Stimulated activated effector memory CD8-positive, alpha-beta T cell treated with anti-CD3 and anti-CD28 coated beads, Interleukin-12 subunit alpha, Interleukin-12 subunit beta, amount 100 ng/mL, for 72 hours (primary cell): ENCODE measurements at regions not wholly inside any gene's neighbourhood (a gene's known extent, or its start where the extent isn't known, plus 50 kb on each side); places are given as distances from the start of the nearest gene placed in this dataset.
A peak's percentile ranks its signal among the peaks of the same experiment; 100 is the strongest.
"Not testable (repeated sequence)": the region's sequence is repeated elsewhere in the genome, so short reads cannot be mapped to it uniquely, and the experiment has no call there.

Experiments used
- ATAC-seq: fragments of 150-1000 bp; cut with Tn5 transposase; 2 replicates; pipeline ENCODE4 v1.10.0; 2021
- DNase-seq, 2 donors: peaks; one replicate each; pipeline ENCODE4 v3.0.0; 2021 to 2022; ENCODE audit warnings: low spot score in 2 of 2
- H3K27ac Mint-ChIP-seq: one replicate; pipeline ENCODE4 v1.8.0; 2022; ENCODE audit warnings: mild to moderate bottlenecking, mixed read lengths
- H3K36me3 Mint-ChIP-seq: one replicate; pipeline ENCODE4 v1.8.0; 2022; ENCODE audit warnings: mild to moderate bottlenecking, mixed read lengths
- H3K4me1 Mint-ChIP-seq: one replicate; pipeline ENCODE4 v1.8.0; 2022; ENCODE audit warnings: mixed read lengths
- H3K4me3 Mint-ChIP-seq: one replicate; pipeline ENCODE4 v1.8.0; 2022; ENCODE audit warnings: mild to moderate bottlenecking, mixed read lengths
- H3K9me3 Mint-ChIP-seq: one replicate; pipeline ENCODE4 v1.8.0; 2022; ENCODE audit warnings: mixed read lengths

DNA sequence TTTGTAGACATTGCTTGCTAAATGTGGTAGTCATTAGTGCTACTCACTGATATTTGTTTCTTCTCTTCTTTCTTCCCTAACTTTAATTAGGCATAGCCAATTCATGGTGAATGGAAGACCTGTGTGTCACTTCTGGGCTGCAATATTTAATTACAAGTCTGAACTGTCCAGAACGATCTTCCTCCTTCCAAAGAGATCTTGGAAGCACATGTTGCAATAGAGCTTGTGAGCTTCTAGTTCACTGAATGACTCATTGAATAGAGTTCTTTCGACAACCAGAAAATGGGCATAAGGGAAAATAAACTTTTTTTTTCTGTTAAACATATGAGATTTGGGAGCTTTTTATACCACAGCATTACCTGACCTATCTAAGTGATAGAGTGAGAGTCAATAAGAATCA, 1264.6 kb downstream of the PCDH9 start:
- ATAC-seq (no peak), DNase-seq (no peak)
- Mint-ChIP-seq H3K4me1 (no peaks in the 10 kb centered on the region), H3K27ac (no peak overlapping the region), H3K9me3 (peaks cover 9% of the 10 kb centered on the region), H3K36me3 (no peaks in the 10 kb centered on the region), H3K4me3 (no peak overlapping the region)

DNA sequence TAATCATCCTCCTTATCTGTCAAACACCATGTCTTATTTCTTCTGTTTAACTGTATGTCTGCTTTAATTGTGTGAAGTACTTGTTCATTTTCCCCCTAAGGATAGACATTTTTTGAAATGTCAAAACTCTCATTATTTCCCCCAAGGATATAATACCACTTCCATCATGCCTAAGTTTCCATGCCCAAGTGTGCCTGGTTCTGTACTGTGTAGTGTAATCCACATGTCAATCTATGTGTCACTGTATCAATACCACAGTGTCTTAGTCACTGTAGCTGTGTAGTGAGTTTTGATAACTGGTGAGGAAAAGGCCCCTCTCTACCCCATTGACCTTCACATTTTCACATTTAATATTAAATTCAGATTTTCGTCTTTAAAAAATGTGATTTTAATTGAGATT, 1265.5 kb downstream of the PCDH9 start:
- H3K9me3 Mint-ChIP-seq, result peaks cover 9% of the 10 kb centered on the region
- H3K36me3 Mint-ChIP-seq, result no peaks in the 10 kb centered on the region
- ATAC-seq, result no peak
- DNase-seq, result no peak
- H3K4me3 Mint-ChIP-seq, result no peak overlapping the region
- no peaks in the 10 kb centered on the region for H3K4me1 Mint-ChIP-seq
- H3K27ac Mint-ChIP-seq, result no peak overlapping the region

DNA sequence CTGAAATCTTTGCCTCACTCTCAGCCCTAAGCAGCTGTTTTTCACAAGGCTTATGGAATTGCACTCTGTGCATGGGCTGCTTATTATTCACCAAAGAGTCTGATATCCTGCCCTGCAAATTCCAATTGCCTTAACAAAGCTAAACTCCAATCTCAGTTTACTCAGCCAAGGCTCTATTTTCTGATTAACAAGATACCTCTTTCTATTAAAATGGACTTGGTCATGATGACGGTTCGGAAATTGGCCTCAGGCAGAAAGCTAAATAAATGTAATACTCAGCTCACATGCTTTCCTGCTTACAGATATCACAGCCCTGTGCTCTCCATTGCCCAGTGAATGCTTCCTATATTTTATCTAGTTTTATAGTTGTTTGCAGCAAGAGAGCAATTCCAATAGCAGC, 1270.8 kb downstream of the PCDH9 start:
- no peaks in the 10 kb centered on the region for H3K36me3 Mint-ChIP-seq
- no peaks in the 10 kb centered on the region for H3K4me1 Mint-ChIP-seq
- no peak overlapping the region for H3K4me3 Mint-ChIP-seq
- no peak overlapping the region for H3K27ac Mint-ChIP-seq
- DNase-seq (no peak), ATAC-seq (no peak)
- peaks cover 17% of the 10 kb centered on the region for H3K9me3 Mint-ChIP-seq

DNA sequence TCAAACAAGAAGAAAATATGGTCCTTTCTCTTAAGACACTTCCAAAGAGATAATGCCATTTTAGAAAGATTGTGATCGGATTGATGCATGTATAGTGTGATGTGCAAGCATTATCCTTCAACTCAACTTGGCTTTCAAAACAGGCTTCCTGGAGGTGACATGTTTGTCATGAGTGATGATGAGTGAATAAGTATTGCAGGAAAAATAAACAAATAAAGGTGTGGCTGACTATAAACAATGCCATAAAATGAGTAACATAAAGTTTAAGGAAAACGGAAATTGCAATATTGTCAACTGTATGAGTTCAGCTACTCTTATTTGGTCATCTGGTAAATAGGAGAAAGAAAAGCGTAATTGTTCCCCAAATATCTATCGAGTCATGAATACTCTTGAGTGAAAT, 1283.7 kb downstream of the PCDH9 start:
- no peaks in the 10 kb centered on the region for H3K36me3 Mint-ChIP-seq
- no peaks in the 10 kb centered on the region for H3K9me3 Mint-ChIP-seq
- DNase-seq (no peak), ATAC-seq (no peak)
- H3K27ac Mint-ChIP-seq, result no peak overlapping the region
- no peak overlapping the region for H3K4me3 Mint-ChIP-seq
- H3K4me1 Mint-ChIP-seq, result no peaks in the 10 kb centered on the region

DNA sequence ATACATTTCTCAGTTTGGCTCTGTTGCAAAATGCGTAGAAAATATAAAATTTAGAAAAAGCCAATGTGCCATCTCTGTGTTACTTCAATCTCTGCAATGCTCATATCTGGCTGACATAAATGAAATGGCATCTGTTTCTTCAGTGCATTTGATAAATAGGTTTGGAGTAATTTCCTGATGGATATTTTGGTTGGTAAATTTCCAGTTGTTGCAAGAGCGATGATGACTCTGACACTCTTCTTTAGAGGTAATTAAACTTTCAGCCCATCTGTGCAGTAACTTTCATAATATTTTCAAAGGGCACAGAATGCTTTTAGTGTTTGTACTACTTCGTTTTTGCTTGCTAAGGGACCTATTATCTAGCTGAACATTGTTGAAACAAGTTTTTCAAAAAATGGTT, 1286.4 kb downstream of the PCDH9 start:
- Mint-ChIP-seq H3K9me3 (no peaks in the 10 kb centered on the region), H3K4me1 (no peaks in the 10 kb centered on the region), H3K4me3 (no peak overlapping the region), H3K27ac (no peak overlapping the region), H3K36me3 (no peaks in the 10 kb centered on the region)
- ATAC-seq, result no peak
- no peak for DNase-seq

DNA sequence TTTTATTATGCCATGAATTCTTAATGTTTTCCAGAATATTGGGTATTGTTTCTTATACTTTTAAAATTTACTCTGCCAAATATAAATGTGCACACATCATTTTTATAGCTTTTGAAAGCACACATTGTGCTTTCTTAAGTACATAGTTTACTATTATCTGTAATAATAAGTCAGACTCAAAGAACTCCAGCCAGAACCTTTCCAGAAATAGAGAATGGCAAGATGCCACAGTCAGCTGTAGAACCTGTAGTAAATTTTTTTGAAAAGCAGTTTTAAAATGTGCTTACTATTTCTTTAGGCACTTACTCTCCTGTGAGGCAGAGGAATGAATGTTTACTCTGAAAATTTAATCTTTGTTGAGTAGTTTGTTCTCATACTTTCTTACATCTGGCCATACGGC, 1287.1 kb downstream of the PCDH9 start:
- H3K9me3 Mint-ChIP-seq, result peaks cover under 1% of the 10 kb centered on the region
- H3K36me3 Mint-ChIP-seq, result no peaks in the 10 kb centered on the region
- no peaks in the 10 kb centered on the region for H3K4me1 Mint-ChIP-seq
- no peak overlapping the region for H3K4me3 Mint-ChIP-seq
- DNase-seq (no peak), ATAC-seq (no peak)
- H3K27ac Mint-ChIP-seq, result no peak overlapping the region

DNA sequence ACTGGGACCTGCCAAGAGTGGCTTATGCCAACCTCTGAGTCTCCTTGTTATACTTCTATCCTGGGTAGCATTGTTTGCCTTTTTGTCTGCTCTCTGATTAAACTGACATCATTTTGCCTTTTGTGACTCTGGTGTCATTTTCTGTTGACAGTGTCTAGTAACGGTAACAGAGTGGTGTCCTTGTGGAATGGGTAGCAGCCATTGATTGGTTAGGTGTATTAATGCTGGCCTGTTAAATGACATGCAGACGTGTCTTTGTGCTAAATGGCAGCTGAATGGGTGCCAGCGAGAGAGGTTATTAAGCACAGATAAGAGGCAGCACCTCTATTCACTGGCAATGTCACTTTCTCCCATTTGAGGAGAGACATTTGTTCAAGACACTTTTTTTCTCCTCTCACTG, 1289.4 kb downstream of the PCDH9 start:
- DNase-seq (no peak), ATAC-seq (no peak)
- Mint-ChIP-seq H3K4me1 (no peaks in the 10 kb centered on the region), H3K36me3 (no peaks in the 10 kb centered on the region), H3K4me3 (no peak overlapping the region), H3K27ac (no peak overlapping the region), H3K9me3 (peaks cover 4% of the 10 kb centered on the region)

DNA sequence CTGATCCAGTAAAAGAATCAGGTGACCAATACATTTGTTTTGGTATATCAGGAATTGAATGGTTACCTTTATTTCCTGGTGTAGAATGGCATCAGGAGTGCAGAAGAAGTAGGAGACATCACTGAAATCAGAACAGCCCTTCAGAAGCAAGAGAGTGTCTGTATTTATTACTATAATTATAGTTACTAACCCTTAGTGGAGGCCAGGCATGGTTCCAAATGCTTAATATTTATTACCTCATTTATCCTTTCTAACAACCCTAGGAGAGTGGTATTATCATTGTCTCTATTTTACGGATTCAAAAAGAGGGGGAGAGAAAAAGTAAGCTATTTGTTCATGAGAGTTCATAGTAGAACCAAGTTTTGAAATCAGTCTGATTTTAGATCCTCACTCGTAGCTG, 1292.9 kb downstream of the PCDH9 start:
- no peak for DNase-seq
- H3K4me3 Mint-ChIP-seq, result no peak overlapping the region
- H3K4me1 Mint-ChIP-seq, result no peaks in the 10 kb centered on the region
- H3K9me3 Mint-ChIP-seq, result peaks cover 6% of the 10 kb centered on the region
- no peak for ATAC-seq
- no peaks in the 10 kb centered on the region for H3K36me3 Mint-ChIP-seq
- no peak overlapping the region for H3K27ac Mint-ChIP-seq

DNA sequence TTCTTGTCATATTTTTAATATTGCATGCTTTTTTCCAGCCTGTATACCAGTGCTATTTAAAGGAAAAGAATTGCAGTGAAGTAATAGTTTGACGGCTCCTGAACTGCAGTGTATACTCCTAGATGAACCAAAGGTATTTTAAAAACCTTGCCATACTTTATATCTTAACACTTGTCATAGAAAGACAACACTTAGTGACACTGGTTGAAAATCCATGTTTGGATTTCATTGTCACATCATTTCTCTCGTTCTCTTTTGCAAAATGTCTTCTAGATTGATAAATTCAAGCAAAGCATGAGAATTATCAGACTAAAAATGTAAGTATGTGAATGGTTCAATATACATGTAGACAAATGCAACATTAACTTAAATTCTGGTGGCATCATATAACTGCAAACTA, 1293.9 kb downstream of the PCDH9 start:
- DNase-seq (no peak), ATAC-seq (no peak)
- Mint-ChIP-seq H3K4me3 (no peak overlapping the region), H3K9me3 (peaks cover 6% of the 10 kb centered on the region), H3K27ac (no peak overlapping the region), H3K36me3 (no peaks in the 10 kb centered on the region), H3K4me1 (no peaks in the 10 kb centered on the region)

DNA sequence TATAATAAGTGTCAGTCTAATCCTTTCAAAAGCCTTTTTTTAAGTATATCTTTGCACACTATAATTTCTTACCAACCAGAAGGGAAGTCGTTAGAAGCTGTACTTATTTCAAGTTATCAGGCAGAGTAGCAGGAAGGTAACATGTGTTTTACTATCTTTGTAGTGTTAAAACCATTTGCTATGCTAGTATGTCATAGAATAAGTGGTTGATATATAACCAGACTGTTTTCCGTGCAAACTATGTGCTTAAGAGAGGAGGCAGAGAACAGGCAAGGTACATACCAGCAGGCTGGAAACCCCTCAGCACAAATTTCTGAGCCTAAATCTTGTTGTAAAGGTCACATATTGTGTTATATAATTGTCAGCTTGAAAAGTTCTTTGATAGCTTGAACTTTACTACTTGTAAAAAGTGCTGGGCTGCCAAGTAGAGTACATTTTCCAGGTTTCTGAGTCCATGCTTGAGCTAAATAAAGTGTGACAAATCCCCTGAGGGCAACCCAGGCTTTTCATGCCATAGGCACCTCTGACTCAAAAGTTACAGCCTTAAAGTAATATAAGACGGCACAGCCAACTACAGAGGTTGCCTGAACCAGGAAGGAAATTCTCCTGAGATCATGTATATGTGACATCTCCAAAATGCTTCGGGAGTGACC, 1297.4 kb downstream of the PCDH9 start:
- ATAC-seq, result no peak

DNA sequence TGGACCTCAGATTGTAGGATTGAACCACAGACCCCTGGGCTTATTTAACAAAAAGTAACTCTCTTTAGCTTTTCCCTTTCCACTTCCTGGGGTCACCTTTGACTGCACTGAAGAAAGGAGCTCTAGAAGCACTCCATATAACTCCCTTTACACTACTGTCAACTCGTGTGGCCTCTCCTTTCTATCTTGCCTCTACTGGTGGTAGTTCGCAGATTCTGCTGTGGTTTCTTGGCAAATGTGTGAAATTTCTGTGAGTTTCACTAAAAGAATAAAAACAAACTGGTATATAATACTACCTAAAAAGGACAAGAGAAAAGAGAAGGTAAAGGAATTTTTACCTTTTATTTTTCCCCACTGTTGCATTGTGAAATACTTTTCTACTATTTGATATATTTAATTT, 1298.1 kb downstream of the PCDH9 start:
- H3K4me3 Mint-ChIP-seq, result no peak overlapping the region
- no peak for ATAC-seq
- H3K36me3 Mint-ChIP-seq, result no peaks in the 10 kb centered on the region
- no peak for DNase-seq
- H3K9me3 Mint-ChIP-seq, result peaks cover 11% of the 10 kb centered on the region
- H3K27ac Mint-ChIP-seq, result no peak overlapping the region
- no peaks in the 10 kb centered on the region for H3K4me1 Mint-ChIP-seq

More for the DNA sequence above, 1297.4 kb downstream of the PCDH9 start:
- Mint-ChIP-seq H3K36me3 (no peaks in the 10 kb centered on the region), H3K4me1 (no peaks in the 10 kb centered on the region), H3K27ac (no peak overlapping the region), H3K4me3 (no peak overlapping the region), H3K9me3 (peaks cover 10% of the 10 kb centered on the region)
- DNase-seq, result no peak

DNA sequence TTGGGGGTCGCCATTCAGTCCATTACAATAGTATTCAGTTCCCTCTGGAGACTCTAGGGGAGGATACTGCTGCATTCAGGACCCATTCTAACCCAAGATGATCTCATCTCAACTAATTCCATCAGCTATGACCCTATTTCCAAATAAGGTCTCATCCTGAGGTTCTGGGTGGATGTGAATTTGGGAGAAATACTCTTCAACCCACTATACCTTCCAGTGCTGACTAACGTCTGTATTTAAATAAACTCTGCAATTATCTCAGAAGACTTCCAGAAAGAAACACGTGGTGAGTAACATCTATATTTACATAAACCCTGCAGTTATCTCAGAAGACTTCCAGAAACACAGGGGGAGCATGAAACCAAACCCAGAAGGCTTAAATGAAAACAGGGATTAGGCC, 1300.7 kb downstream of the PCDH9 start:
- H3K9me3 Mint-ChIP-seq, result peaks cover 11% of the 10 kb centered on the region
- H3K4me3 Mint-ChIP-seq, result no peak overlapping the region
- DNase-seq, result no peak
- no peaks in the 10 kb centered on the region for H3K36me3 Mint-ChIP-seq
- H3K27ac Mint-ChIP-seq, result no peak overlapping the region
- no peak for ATAC-seq
- H3K4me1 Mint-ChIP-seq, result no peaks in the 10 kb centered on the region

DNA sequence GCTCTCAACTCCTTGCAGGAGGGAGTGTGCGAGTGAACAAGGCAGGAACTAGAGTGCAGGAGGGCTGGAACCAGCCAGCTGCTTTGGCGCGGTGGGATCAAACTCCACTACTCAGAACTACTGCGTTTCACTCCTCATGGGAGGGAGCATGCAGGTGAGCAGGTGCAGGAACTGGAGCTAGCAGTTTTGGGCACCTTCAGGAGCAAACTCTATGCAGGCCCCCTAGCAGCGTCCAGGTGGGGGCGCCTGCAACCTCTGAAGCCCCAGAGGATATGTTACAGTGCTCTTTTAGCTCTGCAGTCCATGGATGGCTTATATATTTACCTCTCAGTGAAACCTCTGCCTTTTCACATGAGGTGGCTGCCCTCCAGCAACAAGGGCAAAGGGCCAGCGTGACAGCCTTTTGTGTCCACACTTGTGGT, 1303.4 kb downstream of the PCDH9 start:
- DNase-seq (no peak), ATAC-seq (peak; percentile 32)
- Mint-ChIP-seq H3K36me3 (no peaks in the 10 kb centered on the region), H3K27ac (no peak overlapping the region), H3K4me3 (no peak overlapping the region), H3K4me1 (no peaks in the 10 kb centered on the region), H3K9me3 (peaks cover 12% of the 10 kb centered on the region)

DNA sequence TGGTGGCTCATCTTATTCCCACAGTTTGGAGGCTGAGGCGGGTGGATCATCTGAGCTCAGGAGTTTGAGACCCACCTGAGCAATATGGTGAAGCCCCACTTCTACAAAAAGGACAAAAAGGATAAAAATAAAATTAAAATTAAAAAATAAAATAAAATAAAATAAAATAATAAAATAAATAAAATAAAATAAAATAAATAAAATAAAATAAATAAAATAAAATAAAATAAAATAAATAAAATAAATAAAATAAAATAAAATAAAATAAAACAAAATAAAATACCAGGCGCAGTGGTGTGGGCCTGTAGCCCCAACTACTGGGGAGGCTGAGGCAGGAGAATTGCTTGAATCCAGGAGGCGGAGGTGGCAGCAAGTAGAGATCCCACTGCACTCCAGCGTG, 1307.3 kb downstream of the PCDH9 start:
- not testable (repeated sequence) for H3K4me1 Mint-ChIP-seq, H3K4me3 Mint-ChIP-seq, DNase-seq, ATAC-seq, H3K36me3 Mint-ChIP-seq, H3K27ac Mint-ChIP-seq
- peaks cover 12% of the 10 kb centered on the region for H3K9me3 Mint-ChIP-seq

DNA sequence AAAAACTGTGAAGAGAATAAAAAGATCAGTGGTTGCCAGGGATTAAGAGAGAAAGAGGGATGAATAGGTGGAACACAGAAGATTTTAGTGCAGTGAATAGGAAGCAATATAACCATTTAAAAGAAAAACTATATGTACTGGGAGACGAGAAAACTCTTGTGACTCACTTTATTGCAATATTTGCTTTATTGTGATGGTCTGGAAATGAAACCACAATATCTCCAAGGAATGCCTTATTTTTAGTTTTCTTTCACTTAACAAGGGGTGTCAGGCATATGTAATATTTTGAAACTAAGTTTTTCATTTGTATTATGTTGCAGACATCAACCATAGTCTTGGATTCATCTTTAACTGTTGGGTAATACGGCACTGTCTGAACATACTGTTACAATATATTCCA, 1308.2 kb downstream of the PCDH9 start:
- no peak for DNase-seq

DNA sequence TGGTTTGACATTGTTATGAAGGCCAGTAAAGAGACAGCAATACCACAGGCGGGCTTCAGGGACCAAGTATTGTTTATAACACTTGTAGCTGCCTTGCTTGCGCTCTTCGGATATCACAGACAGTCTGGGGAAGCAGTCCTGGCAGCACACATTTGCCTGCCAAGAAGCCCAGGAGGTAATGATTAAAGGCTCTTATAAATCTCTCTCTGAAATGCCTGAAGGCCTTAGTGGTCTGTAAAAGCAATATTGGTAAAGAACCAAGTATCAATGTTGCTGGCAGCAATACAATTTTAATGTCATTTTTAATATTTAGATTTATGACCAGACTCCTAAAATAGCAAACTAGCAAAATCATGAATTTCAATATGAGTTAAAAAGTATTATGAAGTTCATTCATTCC, 1312.4 kb downstream of the PCDH9 start:
- no peak overlapping the region for H3K4me3 Mint-ChIP-seq
- ATAC-seq (no peak), DNase-seq (no peak)
- H3K9me3 Mint-ChIP-seq, result peaks cover 7% of the 10 kb centered on the region
- H3K36me3 Mint-ChIP-seq, result no peaks in the 10 kb centered on the region
- H3K27ac Mint-ChIP-seq, result no peak overlapping the region
- no peaks in the 10 kb centered on the region for H3K4me1 Mint-ChIP-seq

More for the DNA sequence above, 1308.2 kb downstream of the PCDH9 start:
- no peak for ATAC-seq
- Mint-ChIP-seq H3K9me3 (peaks cover 10% of the 10 kb centered on the region), H3K4me3 (no peak overlapping the region), H3K36me3 (no peaks in the 10 kb centered on the region), H3K27ac (no peak overlapping the region), H3K4me1 (no peaks in the 10 kb centered on the region)

DNA sequence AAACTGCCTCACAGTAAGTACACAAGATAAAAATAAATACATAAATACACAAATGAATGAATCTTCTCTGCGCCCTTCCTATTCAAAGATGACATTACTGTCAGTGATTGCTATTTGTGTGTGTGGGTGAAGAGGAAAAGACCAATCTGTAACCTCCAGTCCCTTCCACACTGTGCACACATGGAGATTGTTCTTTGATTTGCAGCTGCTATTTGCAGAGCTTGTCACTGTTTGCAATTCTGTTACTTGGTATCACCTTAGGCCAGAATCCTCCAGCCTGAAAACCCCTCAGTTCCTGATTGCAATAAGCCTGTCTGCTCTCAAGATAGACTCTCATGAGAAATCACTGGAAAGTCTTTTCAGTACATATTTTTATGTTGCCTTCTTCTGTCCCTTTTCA, 1314.9 kb downstream of the PCDH9 start:
- DNase-seq, result no peak
- H3K9me3 Mint-ChIP-seq, result peaks cover 4% of the 10 kb centered on the region
- H3K27ac Mint-ChIP-seq, result no peak overlapping the region
- no peaks in the 10 kb centered on the region for H3K4me1 Mint-ChIP-seq
- H3K4me3 Mint-ChIP-seq, result no peak overlapping the region
- ATAC-seq, result no peak
- no peaks in the 10 kb centered on the region for H3K36me3 Mint-ChIP-seq
